Stimulated activated CD4-positive, alpha-beta T cell treated with anti-CD3 and anti-CD28 coated beads, Interleukin-1b, Interleukin-23, amount 100 ng/mL, for 24 hours (primary cell): ENCODE measurements at regions not wholly inside any gene's neighbourhood (a gene's known extent, or its start where the extent isn't known, plus 50 kb on each side); places are given as distances from the start of the nearest gene placed in this dataset.

Experiments used
- DNase-seq, 4 experiments: peaks; one replicate each; pipeline ENCODE4 v3.0.0-alpha.2; 2020; ENCODE audit warnings: low read depth in 4 of 4, low spot score in 1 of 4

DNA sequence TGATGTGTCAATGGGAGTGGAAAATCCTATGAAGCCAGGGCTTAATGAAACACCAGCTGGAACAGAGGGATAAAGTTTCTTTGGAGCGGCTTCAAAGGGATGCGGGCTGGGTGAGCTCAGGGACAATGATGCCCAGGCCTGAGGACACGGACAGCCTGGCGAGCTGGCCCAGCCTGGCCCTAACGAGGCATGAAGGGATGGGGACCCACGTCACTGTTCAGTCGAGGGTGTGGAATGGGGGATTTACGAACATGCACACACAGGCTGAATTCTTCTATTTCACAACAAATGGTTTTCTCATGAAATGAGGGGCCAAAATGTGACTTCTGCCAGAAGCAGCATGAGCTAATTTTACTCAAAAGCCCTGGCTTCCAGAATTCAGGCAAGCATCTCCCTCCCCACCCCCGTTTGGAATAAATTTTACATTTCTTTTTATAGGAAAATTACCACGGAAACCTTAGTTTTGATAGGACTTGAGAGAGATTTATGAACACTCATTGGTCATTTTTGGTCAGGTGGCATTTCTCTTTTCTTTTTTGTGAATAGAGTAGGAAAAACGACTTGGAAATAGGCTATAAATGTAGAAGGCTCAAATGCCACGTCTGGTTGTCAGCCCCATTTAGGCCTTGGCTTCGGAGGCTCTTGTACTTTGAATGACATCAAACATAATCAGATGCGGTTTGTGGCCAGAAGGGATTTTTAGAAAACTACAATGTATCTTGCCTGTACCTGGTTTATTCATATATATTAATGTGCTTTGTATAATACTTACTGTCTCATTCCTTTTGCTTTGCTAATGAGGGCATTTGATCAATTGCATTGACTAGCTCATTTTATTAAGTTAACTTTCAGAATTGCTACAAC is 893.8 kb upstream of the CELF4 start:
- DNase-seq: no peak

DNA sequence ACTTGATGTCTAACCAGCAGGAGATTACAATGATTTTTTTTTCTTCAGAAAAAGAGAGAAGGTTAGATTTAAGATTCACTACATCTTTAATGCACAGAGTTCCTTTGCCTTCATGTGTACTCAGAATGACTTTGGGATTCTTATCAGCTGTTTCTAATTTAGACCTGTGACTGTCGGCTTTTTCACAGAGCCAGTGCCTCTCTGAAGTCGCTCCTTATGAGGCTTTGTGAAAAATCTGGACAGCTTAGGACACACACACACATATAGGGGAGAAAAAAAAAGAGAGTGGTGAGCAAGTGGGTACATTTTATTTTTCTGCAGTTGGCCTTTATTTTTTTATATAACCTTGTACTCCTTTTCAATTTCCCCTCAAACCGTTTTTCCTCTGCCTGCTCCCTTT is 893.1 kb upstream of the CELF4 start:
- no peak for DNase-seq

DNA sequence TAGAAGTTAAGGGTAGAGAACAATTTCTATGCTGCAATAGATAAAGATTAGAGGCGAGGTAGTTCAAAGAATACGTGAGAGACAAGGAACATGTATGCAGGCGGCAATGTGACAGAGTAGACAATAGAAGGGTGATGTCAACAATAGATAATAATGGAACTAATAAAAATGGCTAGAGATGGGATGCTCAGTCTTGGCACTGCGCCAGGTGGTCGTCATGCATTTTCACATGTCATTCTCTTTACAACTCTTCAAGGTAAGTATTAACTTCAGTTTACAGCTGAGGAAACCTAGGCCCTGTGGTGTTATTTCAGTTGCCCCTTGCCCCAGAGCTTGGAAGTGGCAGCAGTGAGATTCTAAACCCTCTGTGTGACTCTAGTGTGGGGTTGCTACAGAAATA is 890.7 kb upstream of the CELF4 start:
- DNase-seq: no peak

DNA sequence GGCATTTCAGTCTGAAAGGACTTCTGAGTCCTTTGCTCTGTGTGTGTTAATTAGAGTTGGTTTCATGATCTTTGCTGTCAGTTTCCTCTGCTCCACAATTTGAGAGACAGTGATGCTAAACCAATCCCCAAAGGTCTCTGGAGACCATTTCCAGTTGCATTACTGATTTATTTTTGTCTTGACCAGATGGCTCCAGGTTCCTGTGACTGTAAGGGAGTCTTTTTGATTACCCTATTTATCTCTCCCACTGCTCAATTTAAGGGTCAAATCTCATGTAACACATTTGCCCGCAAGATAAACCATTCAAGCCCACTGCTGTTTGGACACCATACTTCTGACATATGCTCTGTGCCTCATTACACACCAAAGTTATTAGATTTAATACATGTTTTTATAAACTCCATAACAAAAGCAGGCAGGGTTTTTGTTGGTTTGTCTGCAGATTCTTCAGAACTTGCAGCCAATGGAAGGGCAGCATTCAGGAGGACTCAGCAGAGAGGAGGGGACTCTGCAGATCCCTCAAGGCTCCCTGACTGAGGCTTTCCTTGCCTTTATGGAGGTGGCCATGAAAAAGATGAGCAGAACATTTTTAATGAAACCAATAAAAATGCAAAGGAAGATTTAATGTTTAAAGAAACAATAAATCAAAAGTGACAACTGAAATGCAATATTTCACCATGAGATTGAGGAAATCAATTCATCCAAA is 889.3 kb upstream of the CELF4 start:
- DNase-seq: no peak

DNA sequence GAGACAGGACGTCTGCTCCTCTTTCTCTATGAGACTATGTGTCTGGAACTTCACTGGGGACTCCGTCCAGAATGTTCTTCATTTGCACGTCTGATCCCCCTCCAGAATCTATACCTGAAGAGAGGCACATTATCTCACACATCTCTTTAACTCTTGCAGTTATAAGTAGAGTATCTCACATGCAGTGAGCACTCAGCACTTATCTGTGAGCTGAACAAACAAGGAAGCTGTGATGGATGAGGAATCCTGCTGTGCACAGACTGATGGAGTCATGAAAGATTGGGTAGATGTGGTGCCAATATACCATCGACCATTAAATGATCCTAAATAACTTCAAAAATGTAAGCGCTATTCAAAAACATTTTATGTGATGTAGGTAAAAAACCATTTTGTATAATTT is 888.3 kb upstream of the CELF4 start:
- no peak for DNase-seq

DNA sequence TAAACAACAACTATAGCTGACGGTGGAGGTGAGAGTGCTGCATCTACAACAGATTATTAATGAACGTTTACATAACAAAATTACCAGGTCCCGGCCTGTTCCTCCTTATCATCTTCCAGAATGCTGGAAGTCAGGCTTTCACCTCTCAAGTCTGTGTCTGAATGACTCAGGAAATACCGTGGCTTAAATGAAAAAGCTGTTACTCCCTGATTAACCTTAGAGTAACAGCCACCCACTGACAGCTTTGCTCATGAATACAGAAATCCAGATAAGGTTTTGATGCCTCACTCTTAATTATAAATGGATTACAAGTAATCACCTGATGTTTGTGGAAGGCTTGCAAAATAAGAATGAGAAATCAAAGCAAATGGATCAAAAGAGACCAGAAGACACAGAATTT is 885.3 kb upstream of the CELF4 start:
- DNase-seq: no peak

DNA sequence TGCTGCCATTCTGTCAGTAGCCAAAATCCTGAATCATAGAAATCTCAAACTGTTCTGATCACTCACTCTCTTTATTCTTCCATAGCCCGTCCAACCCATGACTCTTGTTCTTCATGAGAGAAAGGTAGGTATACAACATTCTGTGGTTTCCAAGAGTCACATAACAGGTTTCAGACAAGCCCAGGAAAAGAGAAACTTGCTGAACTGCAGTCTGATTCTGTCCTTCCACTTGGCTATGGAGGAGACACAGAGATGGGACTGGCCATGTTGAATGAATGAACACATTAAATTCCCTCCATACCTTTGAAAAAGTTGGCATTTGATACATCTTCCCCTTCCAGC is 880.2 kb upstream of the CELF4 start:
- DNase-seq: no peak

DNA sequence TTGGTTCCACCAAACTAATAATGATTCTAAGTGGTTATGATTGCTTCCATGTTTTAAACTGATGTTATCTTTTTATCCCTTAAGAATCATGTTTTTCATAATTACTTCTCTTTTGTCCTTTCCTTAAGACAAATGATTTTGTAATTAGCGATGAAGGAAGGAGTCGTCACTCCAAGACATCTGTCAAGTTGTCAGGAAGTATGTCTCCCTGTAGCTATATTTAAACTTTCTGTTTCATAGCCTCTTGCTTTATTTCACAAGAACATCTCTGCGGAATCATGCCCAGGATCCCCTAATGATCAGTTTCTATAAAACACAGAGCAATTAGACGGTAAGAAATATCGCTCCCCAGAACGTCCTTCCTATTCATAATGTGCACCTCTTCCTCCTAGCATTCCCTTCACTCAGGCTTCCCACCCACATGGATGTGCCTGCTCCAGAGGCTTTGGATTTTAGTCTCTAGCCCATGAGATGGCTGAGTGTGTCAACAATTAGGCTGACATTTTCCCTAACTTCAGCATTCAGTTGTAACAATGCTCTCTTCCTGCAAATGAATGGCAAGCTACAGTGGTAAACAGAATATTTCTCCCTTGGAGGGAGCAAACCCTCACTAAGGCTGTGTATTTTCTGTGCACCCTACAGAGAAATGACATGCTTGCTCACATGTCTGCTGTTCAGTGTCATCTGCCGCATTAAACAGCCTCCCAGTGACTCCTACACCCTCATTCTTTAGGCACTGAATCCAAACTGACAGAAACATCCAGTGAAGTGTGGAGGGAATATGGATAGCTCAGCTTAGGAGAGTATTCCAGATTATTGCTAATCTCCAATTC is 879.6 kb upstream of the CELF4 start:
- DNase-seq: no peak

DNA sequence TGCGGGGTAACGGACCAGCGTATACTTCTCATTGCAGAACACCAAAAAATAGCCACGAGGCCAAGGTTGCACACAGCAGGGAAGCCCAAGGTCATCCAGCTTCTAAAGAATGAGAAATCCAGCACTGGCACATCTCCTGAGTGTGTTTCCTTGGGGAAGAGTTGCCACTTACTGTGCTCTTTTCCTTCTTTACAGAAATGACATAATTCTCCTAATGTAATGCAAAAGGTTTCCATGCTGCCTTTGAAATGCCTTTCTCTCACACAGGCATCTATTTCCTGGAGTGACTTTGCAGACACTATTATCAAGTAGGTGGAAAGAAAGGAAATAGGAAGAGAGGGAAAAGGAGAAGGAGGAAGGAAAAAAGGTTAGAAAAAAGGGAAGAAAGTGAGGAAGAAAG is 862.1 kb upstream of the CELF4 start:
- no peak for DNase-seq

DNA sequence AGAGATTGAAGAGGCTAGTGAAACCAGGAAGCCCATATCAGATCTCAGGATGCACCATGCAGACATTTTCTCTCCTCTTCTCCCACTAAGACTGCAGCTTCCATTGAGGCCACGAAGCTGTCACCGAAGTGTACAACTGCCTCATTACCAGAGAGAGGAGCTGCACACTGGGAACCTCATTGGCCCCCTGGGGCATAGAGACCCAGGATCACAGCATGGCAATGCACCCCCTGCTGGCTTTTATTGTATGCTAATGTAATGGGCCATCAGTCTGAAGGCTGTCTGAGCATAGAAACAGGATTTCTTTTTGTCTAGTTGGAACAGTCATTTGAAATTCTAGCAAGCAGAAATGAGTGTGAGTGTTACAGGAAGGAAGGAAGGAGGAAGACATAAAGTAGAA is 861.6 kb upstream of the CELF4 start:
- no peak for DNase-seq

DNA sequence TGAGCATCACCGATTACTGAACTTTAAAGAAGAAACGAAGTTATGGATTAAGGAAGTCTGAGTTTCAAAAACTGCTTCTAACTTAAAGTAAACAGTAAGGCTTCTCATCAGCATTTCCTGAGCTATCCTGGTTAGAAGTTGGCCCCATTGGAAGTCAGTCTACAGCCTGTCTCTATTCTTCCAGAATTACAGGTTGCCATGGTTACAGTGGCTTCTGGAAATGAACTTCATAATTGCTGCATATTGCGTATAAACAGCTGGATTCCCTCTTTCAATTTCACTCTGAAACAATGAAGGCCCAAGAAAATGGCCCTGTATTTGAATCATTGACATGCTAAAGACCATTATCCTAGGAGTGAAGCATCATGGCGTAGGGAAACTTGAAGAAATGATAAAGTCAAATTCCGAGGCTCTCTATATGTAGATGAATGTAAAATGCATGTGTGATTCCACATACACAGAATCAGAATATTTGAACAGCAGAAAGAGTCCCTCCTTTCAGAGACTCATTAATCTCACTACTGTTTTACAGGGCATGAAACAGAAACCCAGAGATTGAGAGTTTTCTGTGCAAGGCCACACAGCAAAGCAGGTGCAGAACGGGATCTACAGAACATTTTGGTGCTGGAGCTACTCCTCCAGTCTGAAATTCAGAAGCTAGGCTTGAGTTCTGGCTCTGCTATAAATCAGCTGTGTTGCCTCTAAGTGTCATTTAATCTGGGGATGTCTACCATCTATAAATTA is 856.4 kb upstream of the CELF4 start:
- DNase-seq: no peak

DNA sequence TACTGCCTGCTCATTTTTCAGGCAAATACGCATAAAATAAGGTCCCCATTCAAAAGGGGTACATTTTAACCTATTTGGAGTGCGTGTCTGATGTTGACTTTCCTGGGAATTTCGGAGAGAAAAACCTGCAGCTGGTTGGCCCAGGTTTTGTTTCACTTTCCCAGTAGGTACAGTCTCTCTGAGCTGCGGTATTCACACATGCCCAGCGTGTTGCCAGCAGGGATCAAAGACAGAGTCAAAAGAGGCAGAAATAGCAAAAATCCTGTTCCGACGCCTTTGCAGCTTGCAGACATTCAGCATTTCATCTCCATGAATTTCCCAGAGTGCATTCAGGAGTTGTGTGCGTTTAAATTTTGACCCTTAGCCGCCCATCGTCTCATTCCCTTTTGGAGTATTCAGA is 855.4 kb upstream of the CELF4 start:
- no peak for DNase-seq

DNA sequence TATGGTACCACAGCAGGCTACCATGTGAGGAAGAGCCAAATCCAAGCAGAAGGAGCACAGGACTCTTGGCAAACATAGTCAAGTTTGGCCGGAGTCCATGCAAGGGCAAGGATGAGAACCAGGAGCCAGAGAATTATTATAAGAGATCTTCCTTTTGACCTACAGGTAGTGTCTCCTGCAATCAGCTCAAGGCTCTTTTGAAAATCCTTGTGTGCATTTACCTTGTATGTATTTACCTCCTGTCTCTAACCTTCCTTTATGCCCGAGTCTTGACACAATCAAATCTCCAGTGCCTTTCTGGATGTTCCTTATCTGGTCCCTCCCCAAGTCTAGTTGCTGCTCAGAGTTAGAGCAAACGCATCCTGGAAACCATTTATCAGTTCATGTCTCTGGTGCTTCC is 855.0 kb upstream of the CELF4 start:
- DNase-seq: no peak

DNA sequence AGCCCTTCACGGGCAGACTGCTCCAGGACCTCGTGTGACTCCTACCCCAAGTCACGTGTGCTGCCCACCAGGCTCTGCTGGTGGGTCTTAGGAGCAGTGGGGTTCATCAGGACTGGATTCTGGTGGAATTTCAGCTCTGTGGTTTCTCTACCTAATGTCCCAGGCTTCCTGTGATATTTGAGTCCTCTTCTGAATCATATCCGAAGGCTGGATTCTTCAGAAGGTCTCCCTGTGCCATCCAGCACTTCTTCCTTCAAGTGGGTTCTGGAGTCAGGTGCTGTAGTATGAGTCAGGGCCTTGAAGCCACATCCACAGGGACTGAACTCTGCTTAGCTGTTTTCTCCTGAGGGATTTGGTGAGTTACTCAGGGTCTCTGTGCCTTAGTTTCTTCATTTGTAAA is 850.2 kb upstream of the CELF4 start:
- no peak for DNase-seq

DNA sequence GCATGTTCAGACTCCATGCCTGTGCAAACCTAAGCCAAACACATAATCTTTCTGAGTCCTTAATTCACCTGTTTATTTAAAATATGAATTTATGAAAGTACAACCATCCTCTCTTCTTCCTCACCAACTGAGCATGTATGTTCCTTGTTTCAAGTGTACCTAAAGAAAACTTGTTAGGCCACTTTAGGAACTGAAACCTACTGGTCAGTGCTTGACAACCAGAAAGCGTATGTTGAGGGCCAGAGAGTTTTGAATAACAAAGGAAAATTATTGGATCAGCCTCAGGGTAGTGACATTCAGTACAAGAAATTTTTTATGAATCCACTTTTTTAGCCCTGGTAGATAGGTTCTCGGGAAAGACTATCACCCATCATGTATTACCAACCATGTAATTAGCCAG is 847.6 kb upstream of the CELF4 start:
- no peak for DNase-seq

DNA sequence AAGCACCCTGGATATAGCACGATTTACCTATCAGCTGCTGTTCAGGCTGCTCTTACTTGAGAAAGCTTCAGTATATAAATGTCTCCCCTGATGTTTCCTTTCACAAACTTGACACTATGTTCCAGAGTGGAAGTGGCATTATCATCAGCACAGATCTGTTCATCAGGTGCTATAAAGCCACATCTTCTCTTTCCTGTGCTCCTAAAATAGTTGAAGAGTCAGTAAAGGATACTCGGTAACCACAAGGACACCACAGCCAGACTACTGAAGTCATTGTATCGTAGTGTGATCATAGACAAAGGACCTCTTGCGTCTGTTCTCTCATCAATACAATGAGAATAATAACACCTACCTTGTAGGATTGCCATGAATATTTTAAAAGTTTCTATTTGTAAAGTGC is 841.0 kb upstream of the CELF4 start:
- DNase-seq: no peak

DNA sequence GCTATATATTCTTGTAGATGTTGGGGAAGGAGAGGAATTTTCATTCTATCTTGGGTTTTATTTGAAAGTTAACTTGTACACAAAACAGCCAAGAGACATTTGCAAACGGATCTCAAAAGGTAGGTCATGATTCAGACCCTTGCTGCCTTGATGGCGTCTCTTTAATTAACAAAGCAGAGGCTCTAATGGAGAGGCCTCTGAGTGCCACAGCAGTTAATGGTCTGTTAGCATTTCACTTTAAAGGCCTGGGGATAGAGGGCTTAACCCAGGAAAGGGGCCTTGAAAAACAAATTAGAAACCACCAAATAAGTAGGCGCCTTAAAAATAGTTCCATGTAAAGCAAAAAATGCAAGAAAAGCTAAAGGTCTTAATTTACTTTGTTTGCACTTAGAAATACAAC is 836.9 kb upstream of the CELF4 start:
- DNase-seq: no peak

DNA sequence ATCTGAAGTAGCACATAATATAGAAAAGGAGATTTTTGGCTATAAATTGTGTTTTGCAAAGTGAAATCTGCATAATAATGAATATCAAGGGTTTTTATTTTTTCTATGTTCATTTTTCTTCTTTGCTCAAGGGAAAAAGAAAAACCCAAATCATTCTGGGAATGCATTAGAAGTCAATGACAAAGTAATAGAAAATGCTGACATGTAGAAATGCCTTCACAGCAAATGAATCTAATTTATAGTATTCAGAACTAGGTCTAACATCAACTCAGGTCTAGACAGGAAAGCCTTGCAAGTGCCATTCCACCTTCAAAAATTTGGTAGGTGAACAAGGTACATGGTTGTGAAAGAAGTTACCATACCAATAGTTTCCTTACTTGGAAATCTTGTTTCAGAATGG is 831.5 kb upstream of the CELF4 start:
- no peak for DNase-seq

DNA sequence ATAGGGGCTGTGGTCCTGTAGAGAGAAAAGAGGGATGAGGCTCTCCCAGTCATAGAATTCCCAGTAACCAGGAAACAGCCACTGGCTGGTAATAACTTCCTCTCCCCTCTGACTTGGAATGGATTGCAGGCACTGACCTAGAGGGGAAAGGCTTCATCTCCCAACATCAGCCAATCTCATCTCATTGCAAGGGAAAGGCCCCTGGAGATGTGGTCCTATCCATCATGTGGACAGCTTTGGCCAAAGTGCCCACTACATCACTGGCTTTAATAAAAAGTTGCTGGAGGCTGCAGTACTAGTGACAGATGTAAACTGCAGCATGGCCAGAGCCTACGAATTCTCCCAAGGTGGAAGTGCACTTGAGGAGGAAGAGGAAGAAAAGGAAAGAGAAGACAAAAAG is 820.5 kb upstream of the CELF4 start:
- no peak for DNase-seq

DNA sequence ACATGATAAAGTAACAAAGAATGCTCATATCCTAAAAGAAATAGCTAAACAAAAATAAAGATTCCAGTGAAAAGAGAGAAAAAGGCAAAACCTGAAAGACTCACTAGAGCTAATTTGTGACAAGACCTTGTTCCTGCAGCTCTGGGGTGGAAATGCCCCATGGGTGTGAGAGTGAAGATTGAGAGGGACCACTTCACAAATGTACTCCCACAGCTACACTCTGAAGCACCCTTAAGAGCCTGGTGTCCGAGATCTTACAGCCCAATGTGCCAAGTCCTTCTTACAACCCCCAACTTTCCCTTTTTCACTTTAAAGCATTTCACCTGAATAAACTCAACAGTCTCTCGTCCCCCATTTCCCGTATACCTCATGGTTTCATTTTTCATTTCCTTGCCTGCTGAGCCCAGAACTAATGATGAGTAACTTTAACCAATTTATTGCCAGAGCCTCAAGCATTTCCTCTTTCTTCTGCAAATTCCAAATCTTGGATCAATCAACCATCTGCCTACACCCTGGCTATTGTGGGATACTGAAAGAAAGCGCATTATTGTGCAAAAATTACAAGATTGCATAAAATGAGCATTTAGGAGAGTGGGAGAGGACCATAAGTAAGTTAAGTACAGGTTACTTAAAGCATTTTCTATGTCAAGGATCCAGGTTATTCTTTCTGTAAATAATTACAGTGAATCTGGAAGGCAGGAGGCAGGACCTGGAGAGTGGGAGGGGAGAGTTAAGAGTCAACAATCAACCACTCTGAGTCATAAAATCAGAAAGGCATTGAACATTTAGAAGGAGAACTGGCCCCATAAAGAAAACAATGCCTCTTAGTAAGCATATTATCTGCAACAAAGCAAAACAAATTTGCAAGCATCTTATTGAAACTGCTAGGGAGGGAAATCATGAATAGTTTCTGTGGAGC is 804.4 kb upstream of the CELF4 start:
- DNase-seq: no peak
